ENCODE measurements at regions not wholly inside any gene's neighbourhood (a gene's known extent, or its start where the extent isn't known, plus 50 kb on each side); places are given as distances from the start of the nearest gene placed in this dataset.
"Not testable (repeated sequence)": the region's sequence is repeated elsewhere in the genome, so short reads cannot be mapped to it uniquely, and the experiment has no call there.

DNA sequence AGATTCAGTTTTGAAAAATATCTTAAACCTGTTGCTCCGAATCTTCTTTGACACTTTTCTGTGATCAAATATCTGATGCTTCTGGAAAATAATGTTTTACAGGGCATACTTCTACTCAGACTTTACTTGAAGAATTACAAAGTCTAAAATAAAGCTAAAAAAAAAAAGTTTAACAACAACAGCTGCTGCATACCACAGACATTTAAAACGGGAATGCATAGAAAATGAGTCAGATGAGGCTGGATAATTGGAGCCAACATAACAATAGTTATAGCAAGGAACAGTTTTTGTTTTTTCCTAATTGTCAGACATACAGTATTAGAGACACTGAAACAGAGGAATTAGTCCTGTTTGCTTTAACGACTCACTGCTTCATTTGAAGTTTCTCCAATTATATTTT is 1090.2 kb downstream of the SUCLG1 start:
- no peak overlapping the region for H3K27ac Mint-ChIP-seq
- H3K27me3 Mint-ChIP-seq, result no peaks in the 10 kb centered on the region
- peaks cover 0 to 5% (median 0%) of the 10 kb centered on the region in 7 donors for H3K9me3 Mint-ChIP-seq
- ATAC-seq (ENCODE audit: low read depth in 2 of 2) (no peak), DNase-seq (no peak)
- H3K36me3 Mint-ChIP-seq, result no peaks in the 10 kb centered on the region
- no peaks in the 10 kb centered on the region for H3K4me1 Mint-ChIP-seq
- H3K4me3 Mint-ChIP-seq, result no peak overlapping the region

DNA sequence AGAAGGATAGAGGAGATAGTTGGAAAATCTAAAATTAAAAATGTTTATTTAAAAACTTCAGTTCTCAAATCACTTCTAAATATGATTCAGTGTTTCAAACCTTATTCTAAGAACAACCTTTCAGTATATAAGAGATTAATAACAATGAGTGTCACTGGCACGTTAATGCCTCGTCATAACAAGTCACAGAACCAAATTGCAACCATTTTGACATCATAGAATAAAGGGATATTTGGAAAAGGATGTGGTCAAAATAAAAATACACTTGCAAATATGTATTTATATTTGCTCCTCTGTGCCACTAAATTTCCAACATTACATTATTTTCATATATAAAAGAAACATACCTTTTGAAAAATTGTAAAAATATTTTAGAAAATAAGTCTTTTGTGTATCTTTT is 1090.6 kb downstream of the SUCLG1 start:
- ATAC-seq (ENCODE audit: low read depth in 2 of 2), result no peak
- Mint-ChIP-seq H3K4me3 (no peak overlapping the region), H3K9me3 (peaks cover 0 to 5% (median 0%) of the 10 kb centered on the region in 7 donors), H3K27me3 (no peaks in the 10 kb centered on the region), H3K36me3 (no peaks in the 10 kb centered on the region), H3K27ac (no peak overlapping the region), H3K4me1 (no peaks in the 10 kb centered on the region)
- no peak for DNase-seq

DNA sequence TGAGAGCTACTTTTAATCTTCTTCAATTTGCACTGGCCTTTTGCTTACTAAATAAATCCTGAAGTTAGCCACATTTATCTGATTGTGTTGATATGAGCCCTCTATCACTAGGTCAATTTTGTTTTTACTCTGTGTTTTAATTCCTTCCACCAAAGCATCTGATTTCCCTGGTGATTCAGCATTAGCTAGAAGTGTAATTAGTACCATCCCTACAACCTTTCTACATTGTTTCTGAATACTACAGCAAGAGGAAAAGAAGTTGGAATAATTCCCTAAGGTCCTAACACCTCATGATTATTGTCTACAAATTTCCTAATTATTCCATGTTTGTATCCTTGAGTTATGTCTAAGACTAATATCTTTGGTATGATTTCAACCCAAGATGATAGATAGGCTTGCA is 1093.6 kb downstream of the SUCLG1 start:
- DNase-seq (no peak), ATAC-seq (ENCODE audit: low read depth in 2 of 2) (no peak)
- H3K27ac Mint-ChIP-seq, result no peak overlapping the region
- H3K27me3 Mint-ChIP-seq, result no peaks in the 10 kb centered on the region
- H3K36me3 Mint-ChIP-seq, result no peaks in the 10 kb centered on the region
- H3K4me1 Mint-ChIP-seq, result no peaks in the 10 kb centered on the region
- peaks cover 0 to 9% (median 2%) of the 10 kb centered on the region in 7 donors for H3K9me3 Mint-ChIP-seq
- H3K4me3 Mint-ChIP-seq, result no peak overlapping the region

DNA sequence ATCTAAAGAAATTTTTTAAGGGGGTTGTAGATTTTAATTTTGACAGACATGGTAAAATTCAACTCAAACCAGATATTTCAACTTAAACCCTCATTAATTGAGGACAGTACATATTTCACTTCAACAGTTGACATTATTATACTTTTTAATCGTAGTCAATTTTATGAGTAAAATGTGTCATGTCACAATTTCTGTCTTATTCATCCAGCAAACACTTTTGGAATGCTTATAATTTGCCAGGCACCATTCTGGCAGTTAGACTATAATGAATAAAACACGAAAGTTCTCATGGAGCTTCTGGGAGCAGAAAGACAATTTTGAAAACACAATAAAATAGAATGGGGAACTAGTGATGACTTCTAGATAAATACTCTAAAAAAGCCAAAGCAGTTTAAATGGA is 1094.8 kb downstream of the SUCLG1 start:
- Mint-ChIP-seq H3K4me1 (no peaks in the 10 kb centered on the region), H3K27me3 (no peaks in the 10 kb centered on the region), H3K9me3 (peaks cover 0 to 9% (median 2%) of the 10 kb centered on the region in 7 donors), H3K36me3 (no peaks in the 10 kb centered on the region), H3K27ac (no peak overlapping the region), H3K4me3 (no peak overlapping the region)
- ATAC-seq (ENCODE audit: low read depth in 2 of 2) (no peak), DNase-seq (no peak)

DNA sequence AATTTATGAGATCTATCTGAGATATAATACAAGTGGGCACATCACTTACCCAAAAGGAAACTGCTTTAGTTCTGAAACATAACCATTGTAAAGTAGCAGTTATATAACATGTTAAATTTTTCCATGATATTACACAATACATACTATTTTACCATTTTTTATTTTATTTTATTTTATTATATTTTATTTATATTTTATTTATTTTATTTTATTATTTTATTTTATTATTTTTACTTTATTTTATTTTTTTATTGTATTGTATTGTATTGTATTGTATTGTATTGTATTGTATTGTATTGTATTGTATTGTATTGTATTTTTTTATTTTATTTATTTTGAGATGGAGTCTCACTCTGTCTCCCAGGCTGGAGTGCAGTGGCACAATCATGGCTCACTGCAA is 1095.9 kb downstream of the SUCLG1 start:
- H3K9me3 Mint-ChIP-seq; H3K4me1 Mint-ChIP-seq; H3K4me3 Mint-ChIP-seq; ATAC-seq (ENCODE audit: low read depth in 2 of 2); H3K36me3 Mint-ChIP-seq; DNase-seq; H3K27me3 Mint-ChIP-seq; H3K27ac Mint-ChIP-seq: not testable (repeated sequence)

DNA sequence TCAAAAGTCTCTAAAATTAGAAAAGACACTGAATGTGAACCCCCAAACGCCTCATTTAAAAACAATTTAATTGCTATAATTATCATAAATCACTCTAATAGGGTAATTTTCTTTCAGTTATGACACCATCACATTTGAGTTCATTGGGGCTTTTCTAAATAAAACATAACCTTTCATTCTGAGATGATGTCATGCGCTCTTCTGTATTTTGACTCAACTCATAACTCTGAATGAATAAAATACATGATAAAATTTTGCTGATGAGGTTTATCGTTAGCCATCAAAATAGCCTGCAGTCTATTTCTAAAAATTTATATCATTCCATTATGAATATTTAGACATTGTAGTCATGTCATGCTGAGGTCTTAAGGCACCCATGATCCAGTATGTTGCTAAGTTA is 1099.7 kb downstream of the SUCLG1 start:
- H3K27me3 Mint-ChIP-seq, result no peaks in the 10 kb centered on the region
- H3K4me3 Mint-ChIP-seq, result no peak overlapping the region
- H3K27ac Mint-ChIP-seq, result no peak overlapping the region
- ATAC-seq (ENCODE audit: low read depth in 2 of 2) (no peak), DNase-seq (no peak)
- no peaks in the 10 kb centered on the region for H3K4me1 Mint-ChIP-seq
- peaks cover 0 to 9% (median 2%) of the 10 kb centered on the region in 7 donors for H3K9me3 Mint-ChIP-seq
- no peaks in the 10 kb centered on the region for H3K36me3 Mint-ChIP-seq

DNA sequence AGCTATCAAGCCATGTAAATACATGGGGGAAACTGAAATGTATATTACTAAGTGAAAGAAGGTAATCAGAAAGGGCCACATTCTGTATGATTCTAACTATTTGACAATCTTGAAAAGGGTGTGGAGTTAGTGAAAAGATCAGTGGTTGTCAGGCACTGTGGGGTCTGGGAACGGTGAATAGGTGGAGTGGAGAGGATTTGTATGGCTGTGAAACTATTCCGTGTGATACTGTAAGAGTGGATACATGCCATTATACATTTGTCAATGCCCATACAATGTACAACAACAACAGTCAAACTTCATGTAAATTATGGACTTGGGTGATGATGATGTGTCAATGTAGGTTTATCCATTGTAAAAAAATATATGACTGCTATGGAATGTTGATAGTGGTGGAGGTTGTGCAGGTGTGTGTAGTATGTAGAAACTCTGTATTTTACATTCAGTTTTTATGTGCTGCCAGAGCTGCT is 1116.2 kb downstream of the SUCLG1 start:
- peak in 1 of 2 donors; percentile 56 for ATAC-seq (ENCODE audit: low read depth in 2 of 2)

DNA sequence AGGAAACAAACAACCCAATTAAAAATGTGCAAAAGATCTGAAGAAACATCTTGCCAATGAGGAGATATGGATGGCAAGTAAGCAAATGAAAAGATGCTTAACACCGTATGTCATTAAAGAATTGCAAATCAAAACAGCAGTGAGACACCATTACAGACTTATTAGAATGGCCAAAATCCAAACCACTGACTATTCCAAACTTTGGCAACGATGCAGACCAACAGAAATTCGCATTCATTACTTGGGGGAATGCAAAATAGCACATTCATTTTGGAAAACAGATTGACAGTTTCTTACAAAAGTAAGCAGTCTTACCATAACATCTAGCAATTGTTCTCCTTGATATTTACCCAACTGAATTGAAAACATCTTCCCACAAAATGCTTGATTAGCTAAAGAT is 1118.7 kb downstream of the SUCLG1 start:
- Mint-ChIP-seq H3K9me3 (peaks cover 0 to 6% (median 4%) of the 10 kb centered on the region in 7 donors), H3K36me3 (no peaks in the 10 kb centered on the region), H3K27ac (no peak overlapping the region), H3K4me1 (no peaks in the 10 kb centered on the region), H3K4me3 (no peak overlapping the region), H3K27me3 (no peaks in the 10 kb centered on the region)
- peak; percentile 6 for DNase-seq
- peak in 1 of 2 donors; percentile 29 for ATAC-seq (ENCODE audit: low read depth in 2 of 2)

More for the DNA sequence above, 1116.2 kb downstream of the SUCLG1 start:
- H3K9me3 Mint-ChIP-seq, result peaks cover 0 to 8% (median 5%) of the 10 kb centered on the region in 7 donors
- H3K27ac Mint-ChIP-seq, result peak overlapping the region in 1 of 6 donors; percentile 46
- H3K36me3 Mint-ChIP-seq, result no peaks in the 10 kb centered on the region
- no peaks in the 10 kb centered on the region for H3K27me3 Mint-ChIP-seq
- H3K4me1 Mint-ChIP-seq, result no peaks in the 10 kb centered on the region
- peak; percentile 5 for DNase-seq
- no peak overlapping the region for H3K4me3 Mint-ChIP-seq

DNA sequence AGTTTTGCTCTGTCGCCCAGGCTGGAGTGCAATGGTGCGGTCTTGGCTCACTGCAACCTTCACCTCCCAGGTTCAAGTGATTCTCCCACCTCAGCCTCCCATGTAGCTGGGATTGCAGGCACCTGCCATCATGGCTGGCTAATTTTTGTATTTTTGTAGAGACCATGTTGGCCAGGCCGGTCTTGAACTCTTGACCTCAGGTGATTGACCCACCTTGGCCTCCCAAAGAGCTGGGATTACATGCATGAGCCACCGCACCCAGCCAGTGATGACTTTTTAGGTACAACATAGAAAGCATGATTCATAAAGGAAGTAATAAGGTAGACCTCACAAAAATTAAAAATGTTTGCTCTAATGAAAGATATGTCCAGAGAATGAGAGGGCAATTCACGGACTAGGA is 1119.1 kb downstream of the SUCLG1 start:
- H3K4me3 Mint-ChIP-seq, DNase-seq, H3K27me3 Mint-ChIP-seq, H3K9me3 Mint-ChIP-seq, H3K4me1 Mint-ChIP-seq, H3K27ac Mint-ChIP-seq, H3K36me3 Mint-ChIP-seq: not testable (repeated sequence)
- ATAC-seq (ENCODE audit: low read depth in 2 of 2), result peak in 1 of 2 donors; percentile 18

DNA sequence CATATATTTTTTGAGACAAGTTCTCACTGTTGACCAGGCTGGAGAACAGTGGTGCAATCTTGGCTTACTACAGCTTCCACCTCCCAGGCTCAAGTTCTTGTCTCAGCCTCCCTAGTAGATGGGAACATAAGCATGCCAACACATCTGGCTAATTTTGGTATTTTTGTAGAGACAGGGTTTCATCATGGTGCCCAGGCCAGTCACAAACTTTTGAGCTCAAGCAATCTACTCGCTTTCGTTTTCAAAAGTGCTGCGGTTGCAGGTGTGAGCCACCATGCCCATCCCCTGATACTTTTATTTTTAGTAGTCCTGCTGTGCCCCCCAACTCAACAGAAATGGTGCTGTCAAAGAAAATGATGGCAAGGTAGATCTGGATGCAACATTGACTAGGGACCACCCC is 1127.3 kb downstream of the SUCLG1 start:
- no peak overlapping the region for H3K27ac Mint-ChIP-seq
- no peak overlapping the region for H3K4me3 Mint-ChIP-seq
- peaks cover 0 to 6% (median 0%) of the 10 kb centered on the region in 7 donors for H3K9me3 Mint-ChIP-seq
- no peaks in the 10 kb centered on the region for H3K27me3 Mint-ChIP-seq
- DNase-seq (no peak), ATAC-seq (ENCODE audit: low read depth in 2 of 2) (no peak)
- no peaks in the 10 kb centered on the region for H3K4me1 Mint-ChIP-seq
- H3K36me3 Mint-ChIP-seq, result no peaks in the 10 kb centered on the region

DNA sequence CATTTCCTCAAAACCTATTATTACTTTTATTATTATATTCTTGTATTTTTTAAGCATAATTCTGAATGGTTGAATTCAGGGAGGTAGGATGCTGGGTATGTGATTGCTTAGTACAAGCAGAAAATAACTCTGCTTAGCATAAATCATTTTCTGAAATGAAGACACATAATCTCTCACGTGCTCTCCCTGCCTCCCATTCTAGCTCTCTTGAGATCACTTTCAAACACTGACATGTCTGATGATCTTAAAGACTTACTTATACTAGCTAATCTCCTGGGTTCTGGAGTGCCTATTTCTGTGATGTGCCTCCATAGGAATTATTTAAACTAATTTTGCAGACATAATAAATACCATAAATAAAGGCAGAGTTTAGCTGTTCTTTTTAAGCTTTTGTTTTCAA is 1136.0 kb downstream of the SUCLG1 start:
- Mint-ChIP-seq H3K4me1 (no peaks in the 10 kb centered on the region), H3K36me3 (no peaks in the 10 kb centered on the region), H3K9me3 (peaks cover 0 to 2% (median 0%) of the 10 kb centered on the region in 7 donors), H3K27ac (no peak overlapping the region), H3K4me3 (no peak overlapping the region), H3K27me3 (no peaks in the 10 kb centered on the region)
- ATAC-seq (ENCODE audit: low read depth in 2 of 2) (no peak), DNase-seq (no peak)

DNA sequence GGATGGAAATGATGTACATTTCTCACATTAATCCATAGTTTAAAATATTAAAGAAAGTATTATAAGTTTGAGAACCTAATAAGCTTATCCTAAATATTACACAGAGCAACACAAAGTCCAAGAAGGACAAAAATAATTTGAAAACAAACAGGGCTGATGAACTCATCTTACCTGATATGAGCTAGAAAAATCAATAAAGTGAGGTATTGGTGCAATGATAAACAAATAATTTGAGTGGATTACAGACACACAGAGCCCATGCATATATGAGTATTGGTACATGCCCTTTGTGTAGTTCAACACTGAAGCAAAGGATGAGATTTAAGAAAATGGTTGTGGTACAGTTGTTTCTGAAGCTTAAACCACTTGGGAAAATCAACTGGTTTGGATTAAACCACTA is 1139.0 kb downstream of the SUCLG1 start:
- Mint-ChIP-seq H3K4me3 (no peak overlapping the region), H3K4me1 (no peaks in the 10 kb centered on the region), H3K27ac (no peak overlapping the region), H3K36me3 (no peaks in the 10 kb centered on the region), H3K27me3 (no peaks in the 10 kb centered on the region), H3K9me3 (peaks cover 0 to 4% (median 2%) of the 10 kb centered on the region in 7 donors)
- ATAC-seq (ENCODE audit: low read depth in 2 of 2), result no peak
- no peak for DNase-seq

DNA sequence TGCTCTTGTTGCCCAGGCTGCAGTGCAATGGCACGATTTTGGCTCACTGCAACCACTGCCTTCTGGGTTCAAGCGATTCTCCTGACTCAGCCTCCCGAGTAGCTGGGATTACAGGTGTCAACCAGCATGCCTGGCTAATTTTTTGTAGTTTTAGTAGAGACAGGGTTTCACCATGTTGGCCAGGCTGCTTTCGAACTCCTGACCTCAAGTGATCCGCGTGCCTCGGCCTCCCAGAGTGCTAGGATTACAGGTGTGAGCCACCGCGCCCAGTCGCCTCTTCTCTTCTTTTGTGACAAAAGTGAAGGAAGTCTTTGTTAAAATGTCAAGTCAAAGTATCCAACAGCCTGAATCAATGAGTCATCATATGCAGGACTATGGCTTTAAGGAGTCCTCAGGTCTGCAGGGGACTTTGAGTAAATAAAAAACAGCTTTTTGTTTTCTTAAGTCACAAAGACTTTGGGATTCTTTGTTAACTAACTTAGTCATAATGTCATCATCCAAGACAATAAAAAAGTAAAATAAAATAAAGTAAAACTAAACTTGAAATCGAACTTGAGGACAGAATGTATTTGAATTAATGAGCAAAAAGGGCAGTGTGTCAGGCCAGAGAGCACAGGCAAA is 1153.2 kb downstream of the SUCLG1 start:
- Mint-ChIP-seq H3K4me1 (no peaks in the 10 kb centered on the region), H3K9me3 (peaks cover 0 to 5% (median 0%) of the 10 kb centered on the region in 7 donors), H3K36me3 (no peaks in the 10 kb centered on the region), H3K4me3 (no peak overlapping the region), H3K27ac (no peak overlapping the region), H3K27me3 (no peaks in the 10 kb centered on the region)
- ATAC-seq (ENCODE audit: low read depth in 2 of 2), result no peak
- DNase-seq, result no peak

DNA sequence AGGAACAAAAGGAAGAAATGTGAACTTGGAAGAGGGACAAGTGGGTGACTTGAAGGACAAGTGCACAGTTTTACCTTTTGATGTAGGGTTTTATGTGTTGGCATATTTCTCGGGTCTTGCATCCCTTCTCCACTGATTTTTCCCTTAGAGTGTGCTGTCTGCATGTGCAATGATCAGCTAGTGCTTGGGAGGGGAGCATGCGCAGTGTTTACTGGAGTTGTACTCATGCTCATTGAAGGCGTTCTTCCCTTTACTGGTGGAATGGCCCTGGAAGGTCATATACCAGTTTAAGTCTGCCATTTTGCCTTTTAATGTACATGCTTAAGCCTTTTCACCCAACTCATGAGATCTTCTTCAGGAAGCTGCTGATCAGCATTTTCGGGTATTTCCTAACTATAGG is 1168.0 kb downstream of the SUCLG1 start:
- Mint-ChIP-seq H3K4me1 (no peaks in the 10 kb centered on the region), H3K27ac (no peak overlapping the region), H3K27me3 (no peaks in the 10 kb centered on the region), H3K4me3 (peak overlapping the region in 1 of 8 donors; percentile 69), H3K36me3 (no peaks in the 10 kb centered on the region), H3K9me3 (peaks cover 0 to 7% (median 4%) of the 10 kb centered on the region in 7 donors)
- DNase-seq (no peak), ATAC-seq (ENCODE audit: low read depth in 2 of 2) (no peak)

DNA sequence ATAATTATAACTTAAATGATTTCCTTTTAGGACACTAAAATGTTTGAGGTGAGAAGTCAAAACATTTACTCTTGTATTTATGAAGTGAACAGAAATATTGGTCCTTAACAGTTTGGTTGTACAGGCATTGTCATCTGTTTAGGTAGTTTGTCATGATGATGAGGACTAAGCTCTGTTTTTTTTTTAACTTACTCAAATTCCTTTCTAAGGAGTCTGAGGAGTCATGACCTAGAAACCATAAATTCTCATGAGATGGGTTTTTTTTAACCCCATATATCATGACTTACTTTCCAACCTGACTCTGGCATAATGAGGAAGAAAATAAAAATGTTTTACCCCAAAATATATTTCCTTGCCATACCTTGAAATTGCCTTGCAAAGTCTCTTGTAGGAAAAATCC is 1176.2 kb downstream of the SUCLG1 start:
- Mint-ChIP-seq H3K4me3 (no peak overlapping the region), H3K27me3 (no peaks in the 10 kb centered on the region), H3K27ac (no peak overlapping the region), H3K9me3 (peaks cover 0 to 4% (median 1%) of the 10 kb centered on the region in 7 donors), H3K36me3 (no peaks in the 10 kb centered on the region), H3K4me1 (no peaks in the 10 kb centered on the region)
- ATAC-seq (ENCODE audit: low read depth in 2 of 2) (no peak), DNase-seq (no peak)

Measured in naive B cell (primary cell).